Stimulated activated memory B cell treated with anti-CD40 and anti-IgM and Interleukin-4, amounts not matched to agents 10 μg/mL and 1 μg/mL and 100 μg/mL, for 72 hours (primary cell): ENCODE measurements at regions not wholly inside any gene's neighbourhood (a gene's known extent, or its start where the extent isn't known, plus 50 kb on each side); places are given as distances from the start of the nearest gene placed in this dataset.

Source experiments
- ATAC-seq: fragments of 150-1000 bp; cut with Tn5 transposase; 2 replicates; pipeline ENCODE4 v1.10.0; 2021
- H3K27ac Mint-ChIP-seq: one replicate; pipeline ENCODE4 v1.8.0; 2022; ENCODE audit warnings: mild to moderate bottlenecking, mixed read lengths
- H3K27me3 Mint-ChIP-seq: one replicate; pipeline ENCODE4 v1.8.0; 2022; ENCODE audit warnings: mixed read lengths
- H3K36me3 Mint-ChIP-seq: one replicate; pipeline ENCODE4 v1.8.0; 2022; ENCODE audit warnings: mixed read lengths
- H3K4me1 Mint-ChIP-seq: one replicate; pipeline ENCODE4 v1.8.0; 2022; ENCODE audit warnings: mixed read lengths
- H3K4me3 Mint-ChIP-seq: one replicate; pipeline ENCODE4 v1.8.0; 2022; ENCODE audit warnings: mild to moderate bottlenecking, moderate library complexity, mixed read lengths
- H3K9me3 Mint-ChIP-seq: one replicate; pipeline ENCODE4 v1.8.0; 2022; ENCODE audit warnings: mixed read lengths

- Mint-ChIP-seq H3K36me3 (no peaks in the 10 kb centered on the region), H3K27ac (no peak overlapping the region), H3K4me1 (no peaks in the 10 kb centered on the region), H3K9me3 (no peaks in the 10 kb centered on the region), H3K4me3 (no peak overlapping the region), H3K27me3 (peaks cover 54% of the 10 kb centered on the region)
- ATAC-seq = no peak
These were observed 349.0 kb upstream of the GATB start for GRCh38 chr4:152109531-152110509.

GRCh38 chr4:152107736-152108500 lies 347.1 kb upstream of the GATB start:
- Mint-ChIP-seq H3K4me3 (no peak overlapping the region), H3K36me3 (no peaks in the 10 kb centered on the region), H3K27ac (no peak overlapping the region), H3K4me1 (no peaks in the 10 kb centered on the region), H3K27me3 (peaks cover 54% of the 10 kb centered on the region), H3K9me3 (no peaks in the 10 kb centered on the region)
- ATAC-seq = no peak

GRCh38 chr4:152106781-152107321 lies 346.0 kb upstream of the GATB start:
- ATAC-seq = no peak
- H3K9me3 Mint-ChIP-seq = no peaks in the 10 kb centered on the region
- H3K4me3 Mint-ChIP-seq = no peak overlapping the region
- H3K36me3 Mint-ChIP-seq = no peaks in the 10 kb centered on the region
- peaks cover 46% of the 10 kb centered on the region for H3K27me3 Mint-ChIP-seq
- H3K4me1 Mint-ChIP-seq = peaks cover 1% of the 10 kb centered on the region
- H3K27ac Mint-ChIP-seq = no peak overlapping the region

- H3K4me1 Mint-ChIP-seq = peaks cover 7% of the 10 kb centered on the region
- H3K9me3 Mint-ChIP-seq = no peaks in the 10 kb centered on the region
- H3K4me3 Mint-ChIP-seq = no peak overlapping the region
- no peaks in the 10 kb centered on the region for H3K36me3 Mint-ChIP-seq
- ATAC-seq = no peak
- no peak overlapping the region for H3K27ac Mint-ChIP-seq
- H3K27me3 Mint-ChIP-seq = peaks cover 46% of the 10 kb centered on the region
These were observed 345.4 kb upstream of the GATB start for GRCh38 chr4:152106113-152106763.

GRCh38 chr4:152104901-152105357 lies 344.1 kb upstream of the GATB start:
- peaks cover 46% of the 10 kb centered on the region for H3K27me3 Mint-ChIP-seq
- ATAC-seq = no peak
- H3K27ac Mint-ChIP-seq = no peak overlapping the region
- peaks cover 20% of the 10 kb centered on the region for H3K4me1 Mint-ChIP-seq
- no peaks in the 10 kb centered on the region for H3K9me3 Mint-ChIP-seq
- H3K36me3 Mint-ChIP-seq = no peaks in the 10 kb centered on the region
- no peak overlapping the region for H3K4me3 Mint-ChIP-seq

- no peak overlapping the region for H3K4me3 Mint-ChIP-seq
- H3K36me3 Mint-ChIP-seq = no peaks in the 10 kb centered on the region
- no peak overlapping the region for H3K27ac Mint-ChIP-seq
- H3K27me3 Mint-ChIP-seq = peaks cover 42% of the 10 kb centered on the region
- H3K4me1 Mint-ChIP-seq = peaks cover 23% of the 10 kb centered on the region
- no peak for ATAC-seq
- no peaks in the 10 kb centered on the region for H3K9me3 Mint-ChIP-seq
These were observed 343.5 kb upstream of the GATB start for GRCh38 chr4:152104356-152104755.

- Mint-ChIP-seq H3K27me3 (peaks cover 31% of the 10 kb centered on the region), H3K27ac (no peak overlapping the region), H3K9me3 (no peaks in the 10 kb centered on the region), H3K4me3 (no peak overlapping the region), H3K4me1 (peaks cover 23% of the 10 kb centered on the region), H3K36me3 (no peaks in the 10 kb centered on the region)
- ATAC-seq = no peak
These were observed 342.5 kb upstream of the GATB start for GRCh38 chr4:152103181-152103901.

- H3K9me3 Mint-ChIP-seq = no peaks in the 10 kb centered on the region
- H3K4me3 Mint-ChIP-seq = no peak overlapping the region
- H3K27me3 Mint-ChIP-seq = peaks cover 23% of the 10 kb centered on the region
- ATAC-seq = no peak
- H3K4me1 Mint-ChIP-seq = peaks cover 23% of the 10 kb centered on the region
- no peaks in the 10 kb centered on the region for H3K36me3 Mint-ChIP-seq
- no peak overlapping the region for H3K27ac Mint-ChIP-seq
These were observed 341.7 kb upstream of the GATB start for GRCh38 chr4:152102436-152103000.

- H3K36me3 Mint-ChIP-seq = no peaks in the 10 kb centered on the region
- peaks cover 23% of the 10 kb centered on the region for H3K4me1 Mint-ChIP-seq
- H3K4me3 Mint-ChIP-seq = no peak overlapping the region
- ATAC-seq = no peak
- no peaks in the 10 kb centered on the region for H3K9me3 Mint-ChIP-seq
- H3K27ac Mint-ChIP-seq = peak overlapping the region; percentile 80
- H3K27me3 Mint-ChIP-seq = peaks cover 16% of the 10 kb centered on the region
These were observed 341.0 kb upstream of the GATB start for GRCh38 chr4:152101556-152102435.

- ATAC-seq = peak; percentile 64
- peak overlapping the region; percentile 29 for H3K4me3 Mint-ChIP-seq
- H3K4me1 Mint-ChIP-seq = peaks cover 23% of the 10 kb centered on the region
- H3K9me3 Mint-ChIP-seq = no peaks in the 10 kb centered on the region
- no peaks in the 10 kb centered on the region for H3K36me3 Mint-ChIP-seq
- peaks cover 4% of the 10 kb centered on the region for H3K27me3 Mint-ChIP-seq
- peak overlapping the region; percentile 80 for H3K27ac Mint-ChIP-seq
These were observed 339.8 kb upstream of the GATB start for GRCh38 chr4:152100379-152101201.

GRCh38 chr4:152099981-152100378 lies 339.2 kb upstream of the GATB start:
- H3K27me3 Mint-ChIP-seq = no peaks in the 10 kb centered on the region
- peaks cover 23% of the 10 kb centered on the region for H3K4me1 Mint-ChIP-seq
- no peak for ATAC-seq
- H3K36me3 Mint-ChIP-seq = no peaks in the 10 kb centered on the region
- H3K27ac Mint-ChIP-seq = peak overlapping the region; percentile 80
- H3K9me3 Mint-ChIP-seq = no peaks in the 10 kb centered on the region
- H3K4me3 Mint-ChIP-seq = peak overlapping the region; percentile 29

- Mint-ChIP-seq H3K4me3 (no peak overlapping the region), H3K27me3 (peaks cover under 1% of the 10 kb centered on the region), H3K9me3 (no peaks in the 10 kb centered on the region), H3K36me3 (no peaks in the 10 kb centered on the region), H3K27ac (peak overlapping the region; percentile 80), H3K4me1 (peaks cover 23% of the 10 kb centered on the region)
- no peak for ATAC-seq
These were observed 338.7 kb upstream of the GATB start for GRCh38 chr4:152099555-152099954.

GRCh38 chr4:152099061-152099425 lies 338.2 kb upstream of the GATB start:
- H3K9me3 Mint-ChIP-seq = no peaks in the 10 kb centered on the region
- ATAC-seq = no peak
- H3K27ac Mint-ChIP-seq = peak overlapping the region; percentile 11
- H3K36me3 Mint-ChIP-seq = no peaks in the 10 kb centered on the region
- H3K27me3 Mint-ChIP-seq = peaks cover 6% of the 10 kb centered on the region
- H3K4me1 Mint-ChIP-seq = peaks cover 23% of the 10 kb centered on the region
- no peak overlapping the region for H3K4me3 Mint-ChIP-seq
